HAP-1 (cell line): ENCODE measurements at regions not wholly inside any gene's neighbourhood (a gene's known extent, or its start where the extent isn't known, plus 50 kb on each side); places are given as distances from the start of the nearest gene placed in this dataset.

ENCODE experiments used
- DNase-seq, 2 experiments: peaks; one replicate each; pipeline ENCODE4 v3.0.0-alpha.2; 2016 to 2020; ENCODE audit warnings: low spot score in 2 of 2
- H3K27me3 ChIP-seq: fragments of 250-450 bp; sonication (Bioruptor Pico); 2 replicates; pipeline ENCODE4 v1.5.1; 2020; ENCODE audit warnings: low read depth, mild to moderate bottlenecking, moderate library complexity
- H3K36me3 ChIP-seq: fragments of 250-450 bp; sonication (Bioruptor Pico); replicated peaks from 2 replicates; pipeline ENCODE4 v1.5.1; 2020; ENCODE audit warnings: mild to moderate bottlenecking
- H3K4me1 ChIP-seq: fragments of 250-450 bp; sonication (Bioruptor Pico); 2 replicates; pipeline ENCODE4 v1.5.1; 2020; ENCODE audit warnings: mild to moderate bottlenecking
- H3K4me3 ChIP-seq: fragments of 250-450 bp; sonication (Bioruptor Pico); 2 replicates; pipeline ENCODE4 v1.5.1; 2020; ENCODE audit warnings: mild to moderate bottlenecking, moderate library complexity
- H3K9me3 ChIP-seq: fragments of 250-450 bp; sonication (Bioruptor Pico); 2 replicates; pipeline ENCODE4 v1.5.1; 2020; ENCODE audit warnings: mild to moderate bottlenecking, moderate library complexity
- in situ Hi-C: fragments of 300-500 bp; cut with MboI; formaldehyde crosslinking; loops from 3 replicates; pipeline ENCODE4 v1.14.3; 2020; ENCODE audit warnings: low sequenced_read_pairs, inconsistent platforms, mixed read lengths

DNA sequence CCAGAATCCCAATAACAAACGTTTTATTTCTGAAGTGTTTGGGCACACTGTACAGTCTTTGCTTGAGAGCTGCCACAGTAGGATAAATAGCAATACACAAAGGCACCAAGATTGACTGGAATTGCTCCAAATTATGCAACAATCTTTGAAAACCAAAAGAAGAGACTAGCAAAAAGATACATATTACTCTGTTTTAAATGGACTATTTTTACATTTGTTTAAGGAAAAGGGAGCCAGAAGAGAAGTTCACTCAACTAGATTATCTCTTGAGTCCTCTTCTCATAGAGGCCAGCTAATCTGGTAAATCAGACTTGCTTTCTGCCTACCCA lies 385.0 kb upstream of the SLC30A5 start:
- in situ Hi-C loops: no loop called here
- Histone ChIP-seq H3K9me3 (no peaks in the 10 kb centered on the region), H3K4me3 (no peak overlapping the region), H3K36me3 (no peaks in the 10 kb centered on the region), H3K27me3 (no peaks in the 10 kb centered on the region), H3K4me1 (no peaks in the 10 kb centered on the region)
- no peak for DNase-seq

DNA sequence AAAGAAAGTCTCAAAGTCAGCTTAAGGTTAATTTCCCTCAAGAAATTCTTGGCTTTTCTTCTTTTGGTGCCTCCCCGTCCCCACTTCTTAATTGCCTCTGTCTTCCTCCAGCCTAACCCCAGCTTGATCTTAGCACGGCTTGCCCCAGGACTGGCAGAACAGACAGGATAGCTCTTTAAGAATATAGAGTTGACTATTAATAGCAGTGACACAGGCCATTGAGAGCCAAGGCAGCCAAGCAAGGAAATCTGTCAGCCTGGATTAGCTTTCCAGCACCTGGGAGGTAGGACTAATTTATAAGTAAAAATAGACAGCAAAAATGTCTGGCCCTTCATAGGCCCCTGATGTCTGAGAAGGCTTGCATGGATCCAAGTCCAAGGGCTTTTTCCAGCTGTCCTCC lies 384.6 kb upstream of the SLC30A5 start:
- no peaks in the 10 kb centered on the region for H3K9me3 ChIP-seq
- no peaks in the 10 kb centered on the region for H3K4me1 ChIP-seq
- in situ Hi-C loops: no loop called here
- H3K27me3 ChIP-seq: no peaks in the 10 kb centered on the region
- no peak overlapping the region for H3K4me3 ChIP-seq
- DNase-seq: no peak
- H3K36me3 ChIP-seq: no peaks in the 10 kb centered on the region

DNA sequence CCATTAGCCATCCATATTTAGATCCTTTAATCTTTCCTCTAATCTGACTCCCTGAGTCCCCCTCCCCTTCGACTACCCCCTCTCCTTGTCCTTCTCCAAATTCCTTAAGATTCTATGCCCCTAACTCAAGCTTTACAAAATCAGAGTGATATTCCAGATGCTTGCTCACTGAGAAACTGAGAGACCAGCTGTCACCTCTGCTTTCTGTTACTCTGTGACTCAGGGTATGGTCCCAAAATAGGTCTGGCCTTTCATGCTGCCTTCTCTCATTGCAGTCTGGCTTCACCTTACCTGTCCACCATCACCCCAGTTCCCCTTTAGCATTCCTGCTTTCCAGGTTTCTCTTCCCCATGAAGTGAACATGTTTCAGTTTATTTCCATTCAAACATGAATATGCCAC lies 383.3 kb upstream of the SLC30A5 start:
- H3K9me3 ChIP-seq: no peaks in the 10 kb centered on the region
- H3K36me3 ChIP-seq: no peaks in the 10 kb centered on the region
- H3K4me1 ChIP-seq: no peaks in the 10 kb centered on the region
- H3K27me3 ChIP-seq: no peaks in the 10 kb centered on the region
- in situ Hi-C loops: no loop called here
- DNase-seq: no peak
- H3K4me3 ChIP-seq: no peak overlapping the region

DNA sequence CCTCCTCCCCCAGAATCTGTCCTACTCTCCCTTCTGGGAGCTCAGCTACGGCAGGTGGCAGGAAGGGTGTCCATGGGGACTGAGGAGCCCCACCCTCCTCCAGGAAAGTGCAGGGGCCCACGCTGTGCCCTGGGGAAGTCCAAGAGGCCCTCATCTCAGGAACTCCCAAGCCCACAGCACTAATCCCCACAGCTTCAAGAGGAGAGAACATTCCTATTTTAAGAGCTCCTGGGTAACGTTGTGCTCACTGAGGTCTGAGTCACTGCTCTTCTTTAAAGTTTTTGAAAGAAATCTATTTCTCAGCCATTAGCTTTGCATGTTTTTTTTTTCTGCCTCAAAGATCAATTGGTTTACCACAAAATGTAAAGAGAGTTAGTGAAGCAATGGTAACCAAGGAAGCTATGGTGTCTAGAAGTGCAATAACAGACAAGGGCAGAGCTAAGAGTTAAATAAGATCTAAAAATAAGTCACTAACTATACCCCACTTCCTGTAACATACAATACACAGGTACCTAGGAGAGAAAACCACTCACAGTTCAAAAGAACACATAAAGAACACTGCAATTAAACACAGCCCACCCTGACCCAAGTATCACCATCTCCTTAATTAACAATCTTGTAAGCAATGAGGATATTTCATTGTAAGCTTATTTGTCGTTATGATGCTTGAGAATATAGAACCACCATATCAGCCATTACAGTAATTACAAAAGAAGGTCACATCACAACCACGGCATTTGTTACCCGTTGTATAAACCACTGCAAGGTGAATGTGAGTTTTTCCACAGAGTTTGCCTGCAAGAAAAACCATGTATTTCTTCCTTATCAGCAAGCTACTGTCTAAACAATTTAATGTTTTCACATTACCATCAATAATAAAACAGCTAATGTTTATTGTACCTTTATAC lies 382.3 kb upstream of the SLC30A5 start:
- no peak overlapping the region for H3K4me3 ChIP-seq
- H3K36me3 ChIP-seq: no peaks in the 10 kb centered on the region
- no peaks in the 10 kb centered on the region for H3K4me1 ChIP-seq
- DNase-seq: no peak
- H3K9me3 ChIP-seq: no peaks in the 10 kb centered on the region
- H3K27me3 ChIP-seq: no peaks in the 10 kb centered on the region
- in situ Hi-C loops: no loop called here

DNA sequence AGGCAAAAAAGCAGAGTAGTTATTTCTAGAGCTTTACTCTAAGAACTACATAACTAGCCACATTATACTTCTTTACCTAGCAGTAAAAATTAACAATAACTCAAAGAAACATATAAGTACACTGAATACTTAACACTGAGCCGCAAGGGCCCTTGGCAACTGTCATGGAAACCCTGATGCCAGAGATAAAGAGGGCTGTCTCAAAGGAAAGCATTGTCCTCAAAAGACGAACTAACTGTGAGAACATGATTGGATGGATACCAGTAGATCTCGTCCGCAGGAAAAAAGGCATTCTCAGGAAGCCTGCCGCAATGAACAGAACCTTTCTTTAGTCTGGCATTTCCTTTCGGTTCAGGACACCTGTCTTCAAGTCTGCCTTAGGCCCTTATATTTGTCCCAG lies 379.0 kb upstream of the SLC30A5 start:
- Histone ChIP-seq H3K4me1 (no peaks in the 10 kb centered on the region), H3K27me3 (no peaks in the 10 kb centered on the region), H3K36me3 (no peaks in the 10 kb centered on the region), H3K9me3 (no peaks in the 10 kb centered on the region), H3K4me3 (no peak overlapping the region)
- DNase-seq: no peak
- in situ Hi-C loops: no loop called here

DNA sequence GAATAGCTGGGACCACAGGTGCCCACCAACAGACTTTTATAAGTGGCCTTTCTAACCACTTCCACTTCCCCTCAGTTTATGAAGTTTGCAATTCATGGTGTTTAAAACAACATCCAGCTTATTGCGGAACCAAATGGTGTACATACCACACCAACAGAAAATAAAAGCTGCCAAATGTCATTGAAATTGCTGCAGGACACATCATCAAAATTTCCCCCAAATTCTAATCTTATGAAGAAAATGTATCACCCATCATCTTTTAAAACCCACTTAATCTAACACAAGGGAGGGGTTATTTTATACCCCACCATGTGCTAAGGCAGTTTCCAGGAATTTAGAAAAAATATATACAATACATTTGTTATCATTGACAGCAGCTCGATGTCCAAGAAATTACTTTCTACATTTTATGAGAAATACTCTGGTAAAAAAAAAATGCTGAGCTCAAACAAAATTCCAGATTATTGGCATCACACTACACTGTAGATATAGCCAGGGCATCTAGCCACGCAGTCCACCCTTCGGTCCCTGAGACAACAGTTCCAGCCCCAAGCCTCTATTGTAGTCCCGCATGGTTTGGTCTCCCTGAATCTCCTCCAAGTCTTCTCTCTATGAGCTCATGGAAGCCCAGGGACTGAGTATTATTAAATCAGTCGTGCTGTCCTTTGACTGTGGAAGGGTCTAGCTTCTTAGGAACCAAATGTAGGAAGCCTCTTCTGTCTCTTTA lies 372.8 kb upstream of the SLC30A5 start:
- no peaks in the 10 kb centered on the region for H3K36me3 ChIP-seq
- no peaks in the 10 kb centered on the region for H3K9me3 ChIP-seq
- H3K27me3 ChIP-seq: no peaks in the 10 kb centered on the region
- H3K4me1 ChIP-seq: no peaks in the 10 kb centered on the region
- in situ Hi-C loops: no loop called here
- DNase-seq: no peak
- H3K4me3 ChIP-seq: no peak overlapping the region

DNA sequence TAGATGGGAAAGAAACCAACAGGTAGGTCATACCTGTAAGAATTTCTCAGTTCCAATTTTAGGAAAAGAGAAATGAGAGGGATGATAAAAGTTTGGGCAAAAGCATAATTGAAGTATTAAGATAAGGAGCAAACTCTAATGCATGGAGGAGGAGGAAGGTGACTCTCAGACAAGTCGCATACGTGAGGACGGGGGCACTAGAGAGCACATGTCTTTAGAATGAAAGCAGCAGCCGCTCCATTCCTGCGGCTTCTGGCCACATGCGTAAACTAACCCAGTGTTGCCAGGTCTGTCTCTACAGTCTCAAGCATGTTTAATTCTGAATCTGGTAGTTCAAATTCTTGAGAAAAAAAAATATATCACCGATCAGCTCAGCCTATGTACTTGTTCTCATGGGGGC lies 371.5 kb upstream of the SLC30A5 start:
- DNase-seq: no peak
- Histone ChIP-seq H3K27me3 (no peaks in the 10 kb centered on the region), H3K4me3 (no peak overlapping the region), H3K9me3 (no peaks in the 10 kb centered on the region), H3K4me1 (no peaks in the 10 kb centered on the region), H3K36me3 (no peaks in the 10 kb centered on the region)
- in situ Hi-C loops: no loop called here

DNA sequence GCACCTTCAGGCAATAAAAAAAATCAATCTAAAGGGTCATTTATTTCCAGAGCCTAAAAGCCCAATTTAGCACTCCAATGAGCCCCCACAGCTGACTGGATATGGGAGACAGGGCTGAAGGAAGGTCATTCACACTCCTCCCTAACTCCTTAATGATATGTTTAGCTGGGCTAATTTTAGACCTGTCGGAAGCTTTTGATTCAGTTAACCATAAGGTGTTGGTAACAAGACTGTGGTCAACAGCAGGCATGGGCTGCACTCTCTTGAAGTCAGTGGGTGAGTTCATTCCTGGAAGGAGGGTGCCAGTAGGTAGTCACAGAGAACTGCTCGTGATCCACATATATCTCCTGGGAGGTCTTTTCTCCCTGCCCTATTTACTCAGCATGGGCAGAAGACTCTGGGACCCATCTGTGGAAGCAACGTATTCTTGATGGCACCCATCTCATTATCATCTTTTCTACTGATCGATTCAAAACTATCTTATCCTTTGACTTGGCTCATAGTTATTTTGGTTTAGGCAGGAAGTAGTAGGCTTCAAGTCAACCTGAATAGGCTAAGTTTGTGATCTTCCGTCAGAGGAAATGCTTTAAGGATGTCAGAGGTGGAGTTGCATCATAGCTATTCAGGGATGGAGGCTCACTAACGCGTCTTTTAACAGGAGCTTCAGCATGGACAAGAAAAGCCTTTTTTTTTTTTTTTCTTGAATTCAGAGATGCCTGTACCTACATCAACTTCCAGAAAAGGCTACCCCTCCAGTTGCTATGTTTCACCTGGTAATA lies 367.7 kb upstream of the SLC30A5 start:
- no peaks in the 10 kb centered on the region for H3K36me3 ChIP-seq
- H3K4me3 ChIP-seq: no peak overlapping the region
- H3K27me3 ChIP-seq: no peaks in the 10 kb centered on the region
- DNase-seq: no peak
- H3K9me3 ChIP-seq: no peaks in the 10 kb centered on the region
- no peaks in the 10 kb centered on the region for H3K4me1 ChIP-seq
- in situ Hi-C loops: no loop called here

DNA sequence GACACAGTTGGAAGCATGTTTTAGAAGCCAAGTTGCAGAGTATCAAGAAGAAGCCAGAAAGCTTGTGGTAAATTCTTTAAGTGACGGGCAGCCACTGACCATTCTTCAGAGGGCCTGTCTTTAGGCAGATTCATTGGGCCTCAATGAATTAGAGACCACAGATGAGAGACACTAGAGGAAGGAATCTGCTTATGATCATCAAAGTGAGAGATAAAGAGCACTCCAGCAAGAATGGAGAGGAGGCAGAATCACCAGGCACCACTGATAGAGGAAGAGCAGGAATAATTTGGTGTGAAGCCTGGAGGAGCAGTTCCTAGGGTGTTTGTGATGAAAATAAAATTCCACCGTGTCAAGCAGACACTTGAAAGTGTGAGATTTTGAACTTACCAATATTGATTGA lies 365.9 kb upstream of the SLC30A5 start:
- Histone ChIP-seq H3K36me3 (no peaks in the 10 kb centered on the region), H3K4me1 (no peaks in the 10 kb centered on the region), H3K27me3 (no peaks in the 10 kb centered on the region), H3K9me3 (no peaks in the 10 kb centered on the region), H3K4me3 (no peak overlapping the region)
- no peak for DNase-seq
- in situ Hi-C loops: no loop called here

DNA sequence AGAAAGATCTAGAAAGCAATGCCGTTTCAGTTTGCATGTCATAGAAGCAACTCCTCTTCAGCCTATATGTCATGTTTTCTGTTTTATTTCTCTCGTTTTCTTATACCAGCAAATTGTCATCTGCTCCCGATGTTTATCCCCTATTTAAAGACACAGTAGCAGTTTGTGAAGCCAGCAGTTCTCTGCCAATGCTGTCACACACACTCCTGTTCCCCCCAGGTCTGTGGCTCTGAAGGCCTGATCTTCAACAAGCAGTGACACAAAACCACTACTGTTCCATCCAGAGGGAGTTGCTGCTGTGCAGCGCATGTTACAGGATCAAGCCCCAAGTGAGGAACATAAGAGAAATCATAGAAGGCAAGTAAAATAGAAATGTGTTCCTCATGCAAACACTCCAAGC lies 364.1 kb upstream of the SLC30A5 start:
- H3K27me3 ChIP-seq: no peaks in the 10 kb centered on the region
- H3K36me3 ChIP-seq: no peaks in the 10 kb centered on the region
- H3K9me3 ChIP-seq: no peaks in the 10 kb centered on the region
- no peaks in the 10 kb centered on the region for H3K4me1 ChIP-seq
- no peak for DNase-seq
- in situ Hi-C loops: no loop called here
- no peak overlapping the region for H3K4me3 ChIP-seq

DNA sequence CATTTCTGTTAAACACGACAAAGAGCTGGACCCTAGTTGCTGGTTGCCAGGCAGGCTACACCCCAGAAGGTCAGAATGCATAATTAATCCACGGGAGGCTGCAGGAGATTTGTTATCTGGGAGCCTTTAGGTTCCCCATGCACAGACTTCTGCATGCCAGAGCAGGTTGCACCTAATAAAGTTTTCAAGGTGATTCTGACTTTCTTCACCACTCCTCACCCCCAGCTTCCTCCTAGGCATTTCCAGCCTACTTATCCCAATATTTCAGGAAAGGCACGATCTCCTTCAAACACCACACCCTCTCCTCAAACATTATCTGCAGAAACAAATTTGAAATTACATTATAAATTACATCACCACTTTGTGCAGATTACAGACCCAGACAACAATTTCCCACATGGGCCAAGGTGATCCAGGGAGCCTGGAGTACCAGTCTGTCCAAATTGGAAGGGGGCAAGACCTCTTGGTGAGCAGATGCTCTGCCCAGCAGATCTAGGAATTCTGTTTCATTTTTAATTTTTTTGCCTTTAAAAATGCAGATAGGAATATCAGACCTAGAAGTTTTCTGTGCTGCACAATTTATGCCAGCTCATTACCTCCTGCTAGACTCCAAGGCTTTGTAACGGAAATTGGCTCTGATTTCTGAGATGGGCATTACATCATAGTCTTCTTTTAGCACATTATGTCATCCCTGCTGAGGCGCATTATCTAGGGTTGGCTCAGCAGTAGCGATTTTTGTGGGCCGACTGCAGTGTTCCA lies 363.4 kb upstream of the SLC30A5 start:
- in situ Hi-C loops: no loop called here

DNA sequence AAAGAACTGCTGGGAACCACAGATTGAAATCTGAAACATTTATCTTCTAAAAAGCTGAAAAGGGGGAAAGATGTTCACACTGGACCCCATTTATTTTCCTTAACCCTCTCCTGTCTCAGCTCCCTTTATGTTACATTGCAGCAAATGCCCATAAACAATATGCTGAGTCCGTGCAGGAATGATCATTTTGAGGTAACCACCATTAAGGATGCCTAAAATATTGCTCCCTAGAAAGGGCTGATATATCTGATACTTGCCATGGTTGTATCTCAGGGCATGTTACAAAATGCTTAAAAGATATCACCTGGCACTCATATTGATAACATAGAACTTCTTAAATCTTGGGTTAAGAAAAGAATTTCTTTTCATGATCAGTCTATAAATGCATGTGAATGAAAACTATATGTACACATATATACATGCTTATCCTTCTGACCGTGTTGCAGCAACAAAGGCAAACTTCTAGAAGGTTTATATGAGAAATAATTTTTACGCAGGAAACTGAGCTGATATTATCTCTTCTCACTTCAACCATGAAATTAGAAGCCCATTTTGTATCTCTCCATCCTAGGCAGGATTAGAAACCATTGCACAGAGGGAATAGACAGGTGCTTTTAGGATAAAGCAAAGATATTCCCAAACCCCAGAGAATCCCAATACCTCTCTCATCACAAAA lies 362.7 kb upstream of the SLC30A5 start:
- Histone ChIP-seq H3K36me3 (no peaks in the 10 kb centered on the region), H3K27me3 (no peaks in the 10 kb centered on the region), H3K9me3 (no peaks in the 10 kb centered on the region), H3K4me1 (no peaks in the 10 kb centered on the region), H3K4me3 (no peak overlapping the region)
- no peak for DNase-seq
- in situ Hi-C loops: no loop called here

More for the DNA sequence above, 363.4 kb upstream of the SLC30A5 start:
- Histone ChIP-seq H3K36me3 (no peaks in the 10 kb centered on the region), H3K4me1 (no peaks in the 10 kb centered on the region), H3K4me3 (no peak overlapping the region), H3K9me3 (no peaks in the 10 kb centered on the region), H3K27me3 (no peaks in the 10 kb centered on the region)
- no peak for DNase-seq

DNA sequence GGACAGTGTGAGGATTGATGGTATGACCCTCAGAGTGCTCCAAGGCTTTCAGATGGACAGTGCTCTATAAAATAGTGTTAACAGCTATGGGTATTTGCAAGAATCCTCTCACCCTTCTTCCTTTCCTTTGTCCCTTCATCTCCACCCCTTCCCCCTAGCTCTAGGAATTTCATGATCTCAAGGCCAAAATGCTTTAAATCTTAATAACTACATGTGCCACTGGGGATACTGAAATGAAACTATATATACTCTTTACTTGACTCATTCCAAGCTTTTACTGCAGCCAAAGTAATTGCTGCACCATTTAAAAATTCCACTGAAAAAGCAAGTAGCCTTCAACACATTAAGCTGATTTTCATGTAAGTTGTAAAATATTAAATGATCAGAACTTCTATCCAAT lies 361.6 kb upstream of the SLC30A5 start:
- H3K4me3 ChIP-seq: no peak overlapping the region
- DNase-seq: no peak
- H3K36me3 ChIP-seq: no peaks in the 10 kb centered on the region
- H3K27me3 ChIP-seq: no peaks in the 10 kb centered on the region
- no peaks in the 10 kb centered on the region for H3K9me3 ChIP-seq
- H3K4me1 ChIP-seq: no peaks in the 10 kb centered on the region
- in situ Hi-C loops: no loop called here
